Kidney (tissue), 13 donors: ENCODE measurements at regions not wholly inside any gene's neighbourhood (a gene's known extent, or its start where the extent isn't known, plus 50 kb on each side); places are given as distances from the start of the nearest gene placed in this dataset.
A peak's percentile ranks its signal among the peaks of the same experiment; 100 is the strongest.
"Not testable (repeated sequence)": the region's sequence is repeated elsewhere in the genome, so short reads cannot be mapped to it uniquely, and the experiment has no call there.

Experiments used
- DNase-seq, 5 donors: peaks; one replicate each; pipeline ENCODE4 v3.0.0-alpha.2; 2013 to 2020
- FAIRE-seq: peaks from 2 replicates; lab custom pipeline; 2012; peaks lifted over from hg19 to GRCh38; lab: Jason Lieb, UNC
- H3K27ac ChIP-seq, 2 donors: one replicate each; pipeline ENCODE4 v1.7.0; 2013; ENCODE audit warnings: low read depth in 2 of 2, low read length in 2 of 2, inconsistent platforms in 1 of 2
- H3K27me3 ChIP-seq: one replicate; pipeline ENCODE4 v1.7.1; 2013; ENCODE audit warnings: low read length, inconsistent platforms; ENCODE audit not compliant: control insufficient read depth, insufficient read depth
- H3K36me3 ChIP-seq, 3 donors: one replicate each; pipeline versions ENCODE4 v1.7.0 to v1.7.1; 2013; ENCODE audit warnings: low read length in 3 of 3, control low read depth in 1 of 3, inconsistent platforms in 1 of 3; ENCODE audit not compliant: insufficient read depth in 3 of 3, control insufficient read depth in 2 of 3
- H3K4me1 ChIP-seq, 3 donors: one replicate each; pipeline versions ENCODE4 v1.7.0 to v1.7.1; 2013; ENCODE audit warnings: low read length in 3 of 3, inconsistent platforms in 1 of 3, low read depth in 1 of 3; ENCODE audit not compliant: control insufficient read depth in 2 of 3, insufficient read depth in 2 of 3
- H3K4me3 ChIP-seq, 3 donors: one replicate each; pipeline versions ENCODE4 v1.7.0 to v1.8.1; 2013; ENCODE audit warnings: low read length in 3 of 3, control low read depth in 1 of 3, inconsistent platforms in 1 of 3
- H3K9ac ChIP-seq, 3 donors: one replicate each; pipeline versions ENCODE4 v1.7.0 to v1.7.1; 2013; ENCODE audit warnings: low read length in 3 of 3, control low read depth in 1 of 3, inconsistent platforms in 1 of 3
- H3K9me3 ChIP-seq, 3 donors: one replicate each; pipeline versions ENCODE4 v1.7.0 to v1.7.1; 2013; ENCODE audit warnings: low read length in 3 of 3, control low read depth in 1 of 3, inconsistent platforms in 1 of 3; ENCODE audit not compliant: control insufficient read depth in 2 of 3, insufficient read depth in 1 of 3
- CTCF ChIP-seq: IDR thresholded peaks from 3 replicates; pipeline ENCODE4 v1.5.1; 2012; ENCODE audit warnings: mild to moderate bottlenecking, moderate library complexity, borderline replicate concordance; ENCODE audit not compliant: insufficient read depth; ENCODE audit errors: extremely low read depth
- intact Hi-C: fragments of 100-400 bp; cut with DNase I; formaldehyde crosslinking; loops from one replicate; pipeline ENCODE4 v1.11.1; 2022
- donor health status: control.
- donor health status: control.
- donor health status: control.
- donor health status: control.
- donor health status: control.
- donor health status: DM: yes; HTN: yes; CAD: no.
- donor health status: Normal renal cell carcinoma (clear cell type).

DNA sequence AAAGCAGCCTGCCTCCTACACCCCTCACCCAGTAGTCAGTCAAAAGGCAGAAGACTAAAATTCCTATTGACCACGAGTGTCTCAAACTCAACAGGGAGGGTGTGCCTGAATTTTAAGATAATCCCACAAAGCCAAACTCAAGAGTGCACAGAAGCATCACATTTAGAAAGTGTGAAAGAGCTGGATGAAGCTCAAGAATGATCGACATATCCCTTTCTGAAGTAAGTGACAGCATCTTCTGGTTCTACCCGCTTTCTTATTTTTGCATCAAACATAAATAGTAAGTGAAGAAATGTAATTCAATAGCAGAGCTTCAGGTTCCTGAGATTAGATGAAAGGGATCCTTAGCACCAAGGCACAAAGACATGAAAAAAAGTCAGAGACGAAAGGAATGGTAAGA, 64.5 kb upstream of the BACH2 start:
- no peak for TF ChIP-seq CTCF
- intact Hi-C loops: no loop called here
- H3K4me1 ChIP-seq: no peaks in the 10 kb centered on the region
- H3K9me3 ChIP-seq: no peaks in the 10 kb centered on the region
- FAIRE-seq (no peak), DNase-seq (no peak)
- H3K9ac ChIP-seq: no peak overlapping the region
- H3K4me3 ChIP-seq: no peak overlapping the region
- H3K27me3 ChIP-seq: no peaks in the 10 kb centered on the region
- no peaks in the 10 kb centered on the region for H3K36me3 ChIP-seq
- H3K27ac ChIP-seq: no peak overlapping the region

DNA sequence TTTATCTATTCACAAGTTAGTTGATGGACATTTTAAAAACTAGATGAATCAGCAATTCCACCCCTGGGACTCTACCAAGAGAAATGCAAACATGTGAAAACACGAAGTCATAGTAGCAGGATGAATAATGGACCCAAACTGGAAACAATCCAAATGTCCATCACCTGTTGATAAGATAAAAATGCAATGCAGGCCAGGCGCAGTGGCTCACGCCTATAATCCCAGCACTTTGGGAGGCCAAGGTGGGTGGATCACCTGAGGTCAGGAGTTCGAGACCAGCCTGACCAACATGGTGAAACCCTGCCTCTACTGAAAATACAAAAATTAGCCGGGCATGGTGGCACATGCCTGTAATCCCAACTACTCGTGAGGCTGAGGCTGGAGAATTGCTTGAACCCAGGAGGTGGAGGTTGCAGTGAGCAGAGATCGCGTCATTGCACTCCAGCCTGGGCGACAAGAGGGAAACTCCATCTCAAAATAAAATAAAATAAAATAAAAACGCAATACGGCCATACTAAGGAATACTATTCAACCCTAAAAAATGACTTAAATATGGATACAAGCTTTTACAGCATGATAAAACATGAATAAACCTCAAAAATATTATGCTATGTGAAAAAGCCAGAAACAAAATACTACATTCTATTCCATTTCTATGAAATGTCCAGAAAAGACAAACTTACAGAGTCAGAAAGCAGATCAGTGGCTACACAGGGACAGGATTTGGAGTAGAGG, 61.6 kb upstream of the BACH2 start:
- H3K36me3 ChIP-seq, H3K4me1 ChIP-seq, H3K27me3 ChIP-seq, H3K9me3 ChIP-seq, DNase-seq, intact Hi-C loops, FAIRE-seq, H3K9ac ChIP-seq, H3K27ac ChIP-seq, H3K4me3 ChIP-seq: not testable (repeated sequence)

DNA sequence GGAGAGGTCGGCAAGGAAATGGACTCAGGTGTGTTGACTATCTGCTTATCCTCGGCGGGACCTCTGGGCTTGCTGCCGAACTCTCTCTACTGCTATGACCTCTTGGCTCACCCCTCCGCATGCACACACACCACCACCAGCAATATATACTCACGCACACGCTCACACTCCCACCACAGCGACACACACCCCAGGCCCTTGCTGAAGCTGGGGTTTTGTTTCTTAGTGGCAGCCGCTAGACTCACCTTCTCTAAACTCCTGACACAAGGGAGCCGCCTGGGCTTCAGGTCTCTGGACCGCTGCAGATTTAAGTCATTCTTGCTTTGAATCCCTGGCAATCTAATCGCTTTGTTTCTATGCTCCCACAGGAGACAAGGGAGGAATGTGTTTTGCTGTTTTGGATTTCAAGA, 59.4 kb upstream of the BACH2 start:
- no peak for FAIRE-seq
- no peaks in the 10 kb centered on the region for H3K9me3 ChIP-seq
- H3K36me3 ChIP-seq: no peaks in the 10 kb centered on the region
- H3K27me3 ChIP-seq: no peaks in the 10 kb centered on the region
- no peaks in the 10 kb centered on the region for H3K4me1 ChIP-seq
- no peak for TF ChIP-seq CTCF
- DNase-seq: peak in 4 of 5 donors; percentile 17 to 56 (median 50)
- no peak overlapping the region for H3K4me3 ChIP-seq
- no peak overlapping the region for H3K27ac ChIP-seq
- H3K9ac ChIP-seq: no peak overlapping the region
- intact Hi-C loops: no loop called here

- FAIRE-seq (no peak), DNase-seq (no peak)
- H3K27me3 ChIP-seq: no peaks in the 10 kb centered on the region
- no peak overlapping the region for H3K27ac ChIP-seq
- intact Hi-C loops: no loop called here
- no peak overlapping the region for H3K9ac ChIP-seq
- no peaks in the 10 kb centered on the region for H3K9me3 ChIP-seq
- no peak overlapping the region for H3K4me3 ChIP-seq
- H3K36me3 ChIP-seq: no peaks in the 10 kb centered on the region
- no peak for TF ChIP-seq CTCF
- H3K4me1 ChIP-seq: no peaks in the 10 kb centered on the region
Measured at GRCh38 chr6:90354961-90355360, 58.3 kb upstream of the BACH2 start.
